ENCODE measurements at regions not wholly inside any gene's neighbourhood (a gene's known extent, or its start where the extent isn't known, plus 50 kb on each side); places are given as distances from the start of the nearest gene placed in this dataset.

GRCh38 chr5:82862261-82862660 lies 214.9 kb downstream of the TMEM167A start:
- ATAC-seq: no peak
- intact Hi-C loops (cut with DNase I): no loop called here
- no peak for DNase-seq (ENCODE audit: missing footprints)

GRCh38 chr5:82861701-82862100 lies 215.5 kb downstream of the TMEM167A start:
- ATAC-seq: no peak
- no peak for DNase-seq (ENCODE audit: missing footprints)

GRCh38 chr5:82859451-82860140 lies 217.6 kb downstream of the TMEM167A start:
- intact Hi-C loops (cut with DNase I): no loop called here
- ATAC-seq (peak; percentile 53), DNase-seq (ENCODE audit: missing footprints) (no peak)

More at GRCh38 chr5:82861701-82862100, 215.5 kb downstream of the TMEM167A start:
- intact Hi-C loops (cut with DNase I): no loop called here

- DNase-seq (ENCODE audit: missing footprints) (no peak), ATAC-seq (peak; percentile 38)
- intact Hi-C loops (cut with DNase I): no loop called here
These were observed 218.8 kb downstream of the TMEM167A start for GRCh38 chr5:82858151-82859025.

GRCh38 chr5:82855893-82856550 lies 221.2 kb downstream of the TMEM167A start:
- DNase-seq (ENCODE audit: missing footprints) (no peak), ATAC-seq (no peak)
- intact Hi-C loops (cut with DNase I): no loop called here

GRCh38 chr5:82854956-82855355 lies 222.2 kb downstream of the TMEM167A start:
- intact Hi-C loops (cut with DNase I): no loop called here
- no peak for DNase-seq (ENCODE audit: missing footprints)
- ATAC-seq: no peak

GRCh38 chr5:82851471-82851870 lies 225.7 kb downstream of the TMEM167A start:
- intact Hi-C loops (cut with DNase I): no loop called here
- no peak for ATAC-seq
- no peak for DNase-seq (ENCODE audit: missing footprints)

- DNase-seq (ENCODE audit: missing footprints): no peak
- ATAC-seq: no peak
- intact Hi-C loops (cut with DNase I): no loop called here
These were observed 226.8 kb downstream of the TMEM167A start for GRCh38 chr5:82850393-82850792.

GRCh38 chr5:82849885-82850284 lies 227.3 kb downstream of the TMEM167A start:
- intact Hi-C loops (cut with DNase I): no loop called here
- DNase-seq (ENCODE audit: missing footprints): no peak
- no peak for ATAC-seq

- ATAC-seq (no peak), DNase-seq (ENCODE audit: missing footprints) (peak; percentile 51)
- intact Hi-C loops (cut with DNase I): no loop called here
These were observed 229.6 kb downstream of the TMEM167A start for GRCh38 chr5:82847562-82847961.

GRCh38 chr5:82839881-82840280 lies 237.3 kb downstream of the TMEM167A start:
- DNase-seq (ENCODE audit: missing footprints) (no peak), ATAC-seq (no peak)
- intact Hi-C loops (cut with DNase I): no loop called here

- DNase-seq (ENCODE audit: missing footprints) (no peak), ATAC-seq (no peak)
- intact Hi-C loops (cut with DNase I): no loop called here
These were observed 241.7 kb downstream of the TMEM167A start for GRCh38 chr5:82835488-82835887.

- no peak for DNase-seq (ENCODE audit: missing footprints)
- ATAC-seq: no peak
- intact Hi-C loops (cut with DNase I): no loop called here
These were observed 243.0 kb downstream of the TMEM167A start for GRCh38 chr5:82834151-82834550.

GRCh38 chr5:82833277-82833676 lies 243.9 kb downstream of the TMEM167A start:
- intact Hi-C loops (cut with DNase I): no loop called here

GRCh38 chr5:82832445-82832844 lies 244.7 kb downstream of the TMEM167A start:
- ATAC-seq: no peak
- intact Hi-C loops (cut with DNase I): no loop called here
- DNase-seq (ENCODE audit: missing footprints): no peak

More at GRCh38 chr5:82833277-82833676, 243.9 kb downstream of the TMEM167A start:
- DNase-seq (ENCODE audit: missing footprints) (no peak), ATAC-seq (no peak)

- intact Hi-C loops (cut with DNase I): no loop called here
- DNase-seq (ENCODE audit: missing footprints): no peak
These were observed 249.0 kb downstream of the TMEM167A start for GRCh38 chr5:82828211-82828610.

GRCh38 chr5:82827651-82828050 lies 249.5 kb downstream of the TMEM167A start:
- intact Hi-C loops (cut with DNase I): no loop called here
- no peak for DNase-seq (ENCODE audit: missing footprints)
- no peak for ATAC-seq

More at GRCh38 chr5:82828211-82828610, 249.0 kb downstream of the TMEM167A start:
- ATAC-seq: no peak

- intact Hi-C loops (cut with DNase I): no loop called here
- no peak for ATAC-seq
- DNase-seq (ENCODE audit: missing footprints): no peak
These were observed 254.6 kb downstream of the TMEM167A start for GRCh38 chr5:82822634-82822927.

GRCh38 chr5:82821846-82822633 lies 255.2 kb downstream of the TMEM167A start:
- ATAC-seq (no peak), DNase-seq (ENCODE audit: missing footprints) (no peak)
- intact Hi-C loops (cut with DNase I): no loop called here
